ENCODE measurements at regions not wholly inside any gene's neighbourhood (a gene's known extent, or its start where the extent isn't known, plus 50 kb on each side); places are given as distances from the start of the nearest gene placed in this dataset.
"Not testable (repeated sequence)": the region's sequence is repeated elsewhere in the genome, so short reads cannot be mapped to it uniquely, and the experiment has no call there.

DNA sequence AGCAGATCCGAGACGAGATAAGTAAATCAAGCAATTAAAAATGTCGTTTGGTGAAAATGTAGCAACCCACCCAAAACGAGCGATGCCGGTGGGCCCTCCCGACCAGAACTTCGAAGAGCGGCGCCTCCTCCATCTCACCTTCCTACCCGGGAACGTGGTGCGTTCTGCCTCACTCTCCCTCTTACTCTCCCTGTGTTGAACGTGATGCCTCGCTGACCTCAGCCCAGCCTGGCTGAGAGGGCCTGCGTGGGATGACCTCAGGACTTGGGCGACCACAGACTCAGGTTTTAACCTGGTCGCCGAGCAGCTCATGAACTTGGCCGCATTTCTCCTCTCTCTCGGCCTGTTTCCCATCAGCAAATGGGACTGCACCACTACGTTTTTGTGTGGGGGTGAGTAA lies 69.7 kb upstream of the RPL38 start:
- no peak for TF ChIP-seq CTCF (IDR thresholded peaks at IDR 0.05; ENCODE audit: low read depth, low read length)
- H3K4me3 ChIP-seq (ENCODE audit: low read depth, low read length), result no peak overlapping the region

- not testable (repeated sequence) for H3K4me3 ChIP-seq (ENCODE audit: low read depth, low read length)
These were observed 69.2 kb upstream of the RPL38 start for GRCh38 chr17:74134234-74134633.

- TF ChIP-seq CTCF (IDR thresholded peaks at IDR 0.05; ENCODE audit: low read depth, low read length), result no peak
- H3K4me3 ChIP-seq (ENCODE audit: low read depth, low read length), result no peak overlapping the region
These were observed 68.5 kb upstream of the RPL38 start for GRCh38 chr17:74134991-74135390.

- TF ChIP-seq CTCF (IDR thresholded peaks at IDR 0.05; ENCODE audit: low read depth, low read length), result no peak
- H3K4me3 ChIP-seq (ENCODE audit: low read depth, low read length), result no peak overlapping the region
These were observed 67.9 kb upstream of the RPL38 start for GRCh38 chr17:74135391-74136167.

DNA sequence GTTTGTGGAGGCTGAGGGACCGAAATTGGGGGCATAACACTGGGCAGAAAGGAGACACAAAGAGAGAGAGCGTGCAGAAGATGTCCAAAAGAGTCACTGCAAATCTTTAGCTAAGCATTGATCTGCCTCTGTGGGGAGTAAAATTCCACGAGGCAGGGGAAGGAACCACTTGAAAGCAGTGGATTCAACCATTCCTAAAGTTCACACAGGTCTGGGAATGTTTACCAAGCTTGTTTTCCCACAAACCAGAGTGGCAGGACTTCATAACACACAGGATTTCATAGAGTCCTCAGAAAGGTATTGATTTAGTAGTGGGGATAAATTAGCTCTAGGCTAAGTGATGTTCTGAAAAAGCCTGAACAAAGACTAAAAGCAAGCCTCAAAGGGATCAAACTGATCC lies 66.1 kb upstream of the RPL38 start:
- no peak for TF ChIP-seq CTCF (IDR thresholded peaks at IDR 0.05; ENCODE audit: low read depth, low read length)
- no peak overlapping the region for H3K4me3 ChIP-seq (ENCODE audit: low read depth, low read length)

GRCh38 chr17:74139120-74139519 lies 64.4 kb upstream of the RPL38 start:
- no peak for TF ChIP-seq CTCF (IDR thresholded peaks at IDR 0.05; ENCODE audit: low read depth, low read length)
- no peak overlapping the region for H3K4me3 ChIP-seq (ENCODE audit: low read depth, low read length)

DNA sequence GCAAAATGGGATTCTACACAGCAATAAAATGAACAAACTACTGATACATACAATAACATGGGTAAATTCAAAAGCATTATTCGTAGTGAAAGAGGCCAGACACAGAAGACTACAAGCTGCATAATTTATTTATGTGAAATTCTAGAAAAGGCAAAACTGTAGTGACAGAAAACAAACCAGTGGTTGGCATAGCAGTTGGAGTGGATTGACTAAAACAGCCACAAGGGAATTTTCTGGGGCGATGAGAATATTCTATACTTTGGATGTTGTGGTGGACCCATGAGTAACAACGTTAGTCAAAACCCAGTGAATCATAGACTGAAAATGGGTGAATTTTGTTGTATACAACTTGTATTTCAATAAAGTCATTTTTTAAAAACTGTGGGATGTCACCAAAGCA lies 63.2 kb upstream of the RPL38 start:
- H3K4me3 ChIP-seq (ENCODE audit: low read depth, low read length), result no peak overlapping the region
- no peak for TF ChIP-seq CTCF (IDR thresholded peaks at IDR 0.05; ENCODE audit: low read depth, low read length)

DNA sequence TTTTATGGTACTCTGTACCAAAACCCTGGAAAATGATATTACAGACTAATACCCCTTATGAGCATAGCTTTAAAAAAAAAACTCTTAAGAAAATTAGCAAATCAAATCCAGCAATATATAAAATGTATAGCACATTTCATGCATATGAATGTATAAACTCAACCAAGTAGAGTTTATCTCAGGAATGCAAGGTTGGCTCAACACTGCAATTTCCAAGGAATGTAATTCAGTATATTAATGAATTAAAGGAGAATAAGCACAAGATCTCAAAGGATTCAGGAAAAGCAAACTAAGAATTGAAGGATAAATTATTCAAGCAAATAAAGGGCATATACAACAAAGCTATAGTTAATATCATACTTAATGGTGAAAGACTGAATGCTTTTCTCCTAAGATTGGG lies 61.9 kb upstream of the RPL38 start:
- TF ChIP-seq CTCF (IDR thresholded peaks at IDR 0.05; ENCODE audit: low read depth, low read length), result no peak
- H3K4me3 ChIP-seq (ENCODE audit: low read depth, low read length), result no peak overlapping the region

DNA sequence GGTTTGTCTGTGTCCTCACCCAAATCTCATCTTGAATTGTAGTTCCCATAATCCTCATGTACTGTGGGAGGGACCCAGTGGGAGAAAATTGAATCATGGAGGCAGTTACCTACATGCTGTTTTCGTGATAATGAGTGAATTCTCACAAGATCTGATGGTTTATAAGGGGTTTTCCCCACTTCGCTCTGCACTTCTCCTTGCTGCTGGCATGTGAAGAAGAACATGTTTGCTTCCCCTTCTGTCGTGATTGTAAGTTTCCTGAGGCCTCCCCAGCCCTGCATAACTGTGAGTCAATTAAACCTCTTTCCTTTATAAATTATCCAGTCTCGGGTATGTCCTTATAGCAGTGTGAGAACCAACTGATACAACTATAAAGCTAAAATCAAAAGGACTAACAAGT lies 60.2 kb upstream of the RPL38 start:
- H3K4me3 ChIP-seq (ENCODE audit: low read depth, low read length), result not testable (repeated sequence)

All from WI38 (cell line).